Keratinocyte (primary cell): ENCODE measurements at regions not wholly inside any gene's neighbourhood (a gene's known extent, or its start where the extent isn't known, plus 50 kb on each side); places are given as distances from the start of the nearest gene placed in this dataset.

Source experiments
- DNase-seq: peaks from one replicate; pipeline ENCODE4 v3.0.0-alpha.2; 2011; ENCODE audit warnings: low read depth, missing footprints, low spot score
- FAIRE-seq: peaks from 2 replicates; lab custom pipeline; 2011; peaks lifted over from hg19 to GRCh38; lab: Jason Lieb, UNC
- H2AFZ ChIP-seq: 2 replicates; pipeline ENCODE4 v1.6.0; 2012; ENCODE audit warnings: low read length, control low read depth, inconsistent platforms; ENCODE audit not compliant: control insufficient read depth
- H3K27ac ChIP-seq: 2 replicates; pipeline ENCODE4 v1.5.1; 2011; ENCODE audit warnings: low read length; ENCODE audit not compliant: control insufficient read depth, insufficient read depth
- H3K27me3 ChIP-seq: 3 replicates; pipeline ENCODE4 v1.6.0; 2011; ENCODE audit warnings: low read length; ENCODE audit not compliant: control insufficient read depth, insufficient read depth; ENCODE audit errors: extremely low read depth
- H3K36me3 ChIP-seq, 2 experiments: 2 replicates in 1 of 2; 3 replicates in 1 of 2; pipeline ENCODE4 v1.5.1; 2011; ENCODE audit warnings: low read length in 2 of 2, mild to moderate bottlenecking in 1 of 2; ENCODE audit not compliant: control insufficient read depth in 2 of 2, insufficient read depth in 2 of 2; ENCODE audit errors: extremely low read depth in 1 of 2
- H3K4me1 ChIP-seq: 3 replicates; pipeline ENCODE4 v1.5.1; 2011; ENCODE audit warnings: low read length; ENCODE audit not compliant: control insufficient read depth, insufficient read depth; ENCODE audit errors: extremely low read depth
- H3K4me2 ChIP-seq: 3 replicates; pipeline ENCODE4 v1.6.0; 2011; ENCODE audit warnings: low read depth, low read length; ENCODE audit not compliant: control insufficient read depth, insufficient read depth; ENCODE audit errors: extremely low read depth
- H3K4me3 ChIP-seq, 3 experiments: fragments of 200-600 bp in 1 of 3; sonication (generic) in 1 of 3; 2 replicates in 2 of 3; 3 replicates in 1 of 3; pipeline ENCODE4 v1.5.1; 2011 to 2016; ENCODE audit warnings: low read length in 3 of 3, mild to moderate bottlenecking in 3 of 3, control low read depth in 2 of 3, inconsistent platforms in 1 of 3, low read depth in 1 of 3, mixed read lengths in 1 of 3, mixed run types in 1 of 3, moderate library complexity in 1 of 3; ENCODE audit not compliant: control insufficient read depth in 2 of 3, insufficient read depth in 2 of 3; ENCODE audit errors: extremely low read depth in 1 of 3
- H3K79me2 ChIP-seq: 2 replicates; pipeline ENCODE4 v1.6.0; 2012; ENCODE audit warnings: low read length; ENCODE audit not compliant: control insufficient read depth, insufficient read depth
- H3K9ac ChIP-seq: 3 replicates; pipeline ENCODE4 v1.6.0; 2011; ENCODE audit warnings: low read length; ENCODE audit not compliant: control insufficient read depth, insufficient read depth; ENCODE audit errors: extremely low read depth
- H3K9me1 ChIP-seq: 3 replicates; pipeline ENCODE4 v1.6.0; 2011; ENCODE audit warnings: low read length; ENCODE audit not compliant: control insufficient read depth, insufficient read depth; ENCODE audit errors: extremely low read depth
- H3K9me3 ChIP-seq: 2 replicates; pipeline ENCODE4 v1.5.1; 2012; ENCODE audit warnings: low read depth, low read length; ENCODE audit not compliant: control insufficient read depth
- H4K20me1 ChIP-seq: 3 replicates; pipeline ENCODE4 v1.6.0; 2011; ENCODE audit warnings: low read length; ENCODE audit not compliant: control insufficient read depth, insufficient read depth; ENCODE audit errors: extremely low read depth
- EZH2 ChIP-seq: IDR thresholded peaks from one replicate; pipeline ENCODE4 v1.6.1; 2012; ENCODE audit warnings: inconsistent platforms, mild to moderate bottlenecking, low read length, moderate library complexity
- dilution Hi-C: fragments of 300-500 bp; cut with MboI; formaldehyde crosslinking; loops from one replicate; pipeline ENCODE4 v1.7.0; 2020; ENCODE audit warnings: low sequenced_read_pairs; ENCODE audit not compliant: extremely low pct_ligation_motif_present
- TF ChIP-seq, protein P1 (sequence below), 3 experiments: IDR thresholded peaks in 1 of 3; conservative IDR thresholded peaks in 1 of 3; optimal IDR thresholded peaks in 1 of 3; 2 replicates in 2 of 3; 3 replicates in 1 of 3; pipeline versions ENCODE3 to v1.5.1; 2011; ENCODE audit warnings: low read length in 3 of 3, mild to moderate bottlenecking in 3 of 3, moderate library complexity in 2 of 3, control low read depth in 1 of 3, inconsistent platforms in 1 of 3; ENCODE audit not compliant: insufficient read depth in 2 of 3; ENCODE audit errors: extremely low read depth in 1 of 3

DNA sequence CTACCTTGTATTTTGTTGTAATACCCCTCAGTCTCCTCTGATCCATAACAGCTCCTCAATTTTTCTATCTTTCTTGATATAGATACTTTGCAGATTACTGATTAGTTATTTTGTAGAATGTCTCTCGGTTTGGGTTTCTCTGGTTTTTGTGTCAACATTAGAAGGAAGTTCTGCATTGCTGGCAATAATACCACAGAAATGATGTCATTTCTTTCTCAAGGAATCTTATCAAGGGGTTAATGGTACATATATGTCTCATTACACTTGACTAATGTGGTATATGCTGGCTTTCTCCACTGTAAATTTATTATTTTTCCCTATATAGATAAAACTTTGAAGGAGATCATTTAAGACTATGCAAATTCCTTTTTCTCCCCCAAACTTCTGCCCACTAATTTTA, 183.6 kb upstream of the DKK2 start:
- TF ChIP-seq EZH2 = no peak
- TF ChIP-seq, protein P1, sequence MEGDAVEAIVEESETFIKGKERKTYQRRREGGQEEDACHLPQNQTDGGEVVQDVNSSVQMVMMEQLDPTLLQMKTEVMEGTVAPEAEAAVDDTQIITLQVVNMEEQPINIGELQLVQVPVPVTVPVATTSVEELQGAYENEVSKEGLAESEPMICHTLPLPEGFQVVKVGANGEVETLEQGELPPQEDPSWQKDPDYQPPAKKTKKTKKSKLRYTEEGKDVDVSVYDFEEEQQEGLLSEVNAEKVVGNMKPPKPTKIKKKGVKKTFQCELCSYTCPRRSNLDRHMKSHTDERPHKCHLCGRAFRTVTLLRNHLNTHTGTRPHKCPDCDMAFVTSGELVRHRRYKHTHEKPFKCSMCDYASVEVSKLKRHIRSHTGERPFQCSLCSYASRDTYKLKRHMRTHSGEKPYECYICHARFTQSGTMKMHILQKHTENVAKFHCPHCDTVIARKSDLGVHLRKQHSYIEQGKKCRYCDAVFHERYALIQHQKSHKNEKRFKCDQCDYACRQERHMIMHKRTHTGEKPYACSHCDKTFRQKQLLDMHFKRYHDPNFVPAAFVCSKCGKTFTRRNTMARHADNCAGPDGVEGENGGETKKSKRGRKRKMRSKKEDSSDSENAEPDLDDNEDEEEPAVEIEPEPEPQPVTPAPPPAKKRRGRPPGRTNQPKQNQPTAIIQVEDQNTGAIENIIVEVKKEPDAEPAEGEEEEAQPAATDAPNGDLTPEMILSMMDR (optimal IDR thresholded peaks at IDR 0.05 in 1 of 3, IDR thresholded peaks at IDR 0.05 in 1 of 3, conservative IDR thresholded peaks at IDR 0.05 in 1 of 3; ENCODE audit: extremely low read depth in 1 of 3, insufficient read depth in 2 of 3, low read length in 3 of 3) = no peak
- Histone ChIP-seq H3K79me2 (no peaks in the 10 kb centered on the region), H3K36me3 (no peaks in the 10 kb centered on the region), H3K4me3 (no peak overlapping the region), H3K27me3 (peaks cover 6% of the 10 kb centered on the region), H3K9me3 (no peaks in the 10 kb centered on the region), H2AFZ (no peak overlapping the region), H3K4me1 (no peaks in the 10 kb centered on the region), H4K20me1 (no peaks in the 10 kb centered on the region), H3K4me2 (no peak overlapping the region), H3K27ac (no peak overlapping the region), H3K9me1 (no peaks in the 10 kb centered on the region), H3K9ac (no peak overlapping the region)
- DNase-seq (no peak), FAIRE-seq (no peak)
- dilution Hi-C loops = no loop called here

DNA sequence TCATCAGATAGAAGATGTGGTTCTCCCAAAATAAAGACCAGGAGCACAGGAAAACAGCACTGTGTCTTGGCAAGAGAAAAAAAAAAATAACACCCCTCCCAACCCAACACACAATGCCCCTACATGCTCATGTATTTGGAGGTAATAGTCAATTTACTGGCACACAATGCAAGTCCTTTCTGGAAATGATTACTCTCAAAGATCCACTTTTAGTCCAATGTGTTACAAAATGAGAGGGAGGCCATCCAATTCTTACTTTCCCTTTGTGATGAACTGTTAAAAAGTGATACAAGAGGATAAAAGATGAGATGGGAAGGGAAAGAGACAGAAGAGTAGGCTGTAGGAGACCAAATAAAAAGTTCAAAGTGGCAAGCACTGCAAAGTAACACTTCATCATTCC, 180.3 kb upstream of the DKK2 start:
- H3K9me1 ChIP-seq = no peaks in the 10 kb centered on the region
- H3K4me1 ChIP-seq = no peaks in the 10 kb centered on the region
- H3K79me2 ChIP-seq = no peaks in the 10 kb centered on the region
- no peak overlapping the region for H2AFZ ChIP-seq
- H3K4me3 ChIP-seq = no peak overlapping the region
- H3K9me3 ChIP-seq = no peaks in the 10 kb centered on the region
- H3K27ac ChIP-seq = no peak overlapping the region
- no peak overlapping the region for H3K4me2 ChIP-seq
- FAIRE-seq (no peak), DNase-seq (no peak)
- TF ChIP-seq EZH2 = no peak
- TF ChIP-seq, protein P1 (optimal IDR thresholded peaks at IDR 0.05 in 1 of 3, IDR thresholded peaks at IDR 0.05 in 1 of 3, conservative IDR thresholded peaks at IDR 0.05 in 1 of 3; ENCODE audit: extremely low read depth in 1 of 3, insufficient read depth in 2 of 3, low read length in 3 of 3) = no peak
- no peaks in the 10 kb centered on the region for H4K20me1 ChIP-seq
- H3K9ac ChIP-seq = no peak overlapping the region
- dilution Hi-C loops = no loop called here
- H3K27me3 ChIP-seq = peaks cover 6% of the 10 kb centered on the region
- H3K36me3 ChIP-seq = no peaks in the 10 kb centered on the region
